Activated T-cell treated with anti-CD3 and anti-CD28 coated beads, Interleukin-2, amount 50 U/mL, for 1 hour (primary cell): ENCODE measurements at regions not wholly inside any gene's neighbourhood (a gene's known extent, or its start where the extent isn't known, plus 50 kb on each side); places are given as distances from the start of the nearest gene placed in this dataset.

Experiments used
- DNase-seq: peaks from one replicate; pipeline ENCODE4 v3.0.0-alpha.2; 2020

DNA sequence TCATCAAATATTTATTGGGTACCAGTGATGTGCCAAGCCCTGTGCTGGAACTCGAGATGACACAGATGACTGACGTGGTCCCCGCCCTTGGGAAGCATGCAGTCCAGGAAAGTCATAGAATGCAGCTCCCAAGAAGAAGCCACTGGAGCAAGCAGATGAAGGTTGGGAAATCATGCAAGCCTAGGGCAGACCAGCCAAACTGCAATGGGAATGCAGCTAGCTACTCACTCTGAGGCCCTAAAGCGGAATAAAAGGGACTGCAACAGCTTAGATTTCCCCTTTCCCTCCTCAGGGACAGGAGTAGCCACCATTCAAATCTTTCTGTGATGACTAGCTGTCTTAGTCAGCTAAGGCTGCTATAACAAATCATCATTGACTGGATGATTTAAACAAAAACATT is 152.2 kb downstream of the MAFB start:
- DNase-seq: no peak

DNA sequence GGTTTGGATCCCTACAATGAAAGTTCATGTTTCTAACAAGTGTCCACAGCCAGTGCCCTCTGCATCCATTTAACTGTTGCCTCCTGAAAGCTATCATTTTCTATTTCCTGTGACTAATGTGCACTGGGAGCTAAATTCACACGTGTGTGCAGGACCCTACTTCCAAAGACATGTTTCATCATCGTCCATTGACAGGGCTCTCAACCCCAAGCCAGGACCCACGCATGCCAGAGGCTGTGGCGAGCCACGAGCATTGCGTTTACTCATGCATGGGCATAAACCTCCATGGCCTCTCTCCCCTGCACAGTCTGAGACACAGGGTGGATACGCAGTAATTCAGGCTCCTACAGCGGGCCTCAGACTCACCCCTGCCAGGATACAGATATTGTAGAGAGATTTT is 153.2 kb downstream of the MAFB start:
- DNase-seq: no peak

GRCh38 chr20:40532103-40532502 is 156.9 kb downstream of the MAFB start:
- no peak for DNase-seq

DNA sequence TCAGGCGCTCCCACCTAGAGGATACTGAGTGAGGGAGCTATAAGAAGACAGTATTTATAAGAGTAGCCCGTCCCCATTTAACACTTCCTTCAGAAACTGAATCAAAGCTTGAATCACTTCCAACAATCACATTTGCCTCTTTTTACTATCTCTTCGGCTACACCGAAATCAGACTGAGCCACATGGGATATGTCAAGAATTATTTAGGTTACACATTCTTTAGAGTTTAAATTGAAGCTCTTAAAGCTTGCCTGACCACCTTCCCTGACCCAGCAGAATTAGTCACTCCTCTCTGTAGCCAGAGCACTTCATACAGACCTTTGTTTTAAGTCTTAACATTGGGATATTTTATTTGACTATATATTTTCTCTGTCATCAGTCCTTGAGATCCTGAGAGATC is 163.7 kb downstream of the MAFB start:
- no peak for DNase-seq

DNA sequence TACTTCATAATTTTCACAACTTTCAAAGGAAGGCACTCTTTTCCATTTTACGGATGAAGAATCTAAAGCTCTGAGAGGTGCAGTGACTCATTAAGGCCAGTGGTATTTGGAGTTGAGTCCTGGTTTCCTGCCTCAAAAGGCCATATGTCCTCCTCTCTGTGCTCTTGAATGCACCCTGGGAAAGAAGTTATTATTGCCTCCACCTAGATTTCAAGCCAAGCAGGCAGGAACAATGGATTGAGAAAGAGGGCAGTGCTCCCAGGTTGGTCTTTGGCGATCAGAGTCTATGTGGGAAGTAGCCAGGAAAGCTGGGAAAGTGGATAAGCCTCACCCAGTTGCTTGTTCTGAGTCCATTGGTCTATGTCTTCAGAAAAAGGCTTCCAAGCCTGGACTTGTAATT is 165.0 kb downstream of the MAFB start:
- DNase-seq: no peak

- no peak for DNase-seq
Observed at GRCh38 chr20:40522405-40522804, 166.6 kb downstream of the MAFB start.

GRCh38 chr20:40521962-40522361 is 167.1 kb downstream of the MAFB start:
- DNase-seq: no peak

DNA sequence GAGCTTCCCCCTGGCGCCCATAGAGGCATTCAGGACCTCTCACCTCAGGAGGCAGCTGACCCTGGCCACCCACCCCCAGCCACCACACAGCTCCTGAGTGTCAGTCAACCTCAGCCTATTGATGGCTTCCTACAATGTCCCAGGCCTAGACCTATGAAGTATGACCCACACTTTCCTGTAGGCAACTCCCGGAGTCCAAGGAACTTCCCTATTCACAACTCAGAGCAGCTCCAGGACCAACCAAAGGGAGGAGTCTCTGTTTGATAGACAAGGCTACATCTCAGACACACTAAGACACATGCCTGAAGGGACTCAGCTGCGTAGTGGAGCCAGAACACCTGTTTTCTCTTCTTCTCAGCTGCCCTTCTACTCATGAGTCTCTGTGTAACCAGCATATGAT is 169.1 kb downstream of the MAFB start:
- no peak for DNase-seq

DNA sequence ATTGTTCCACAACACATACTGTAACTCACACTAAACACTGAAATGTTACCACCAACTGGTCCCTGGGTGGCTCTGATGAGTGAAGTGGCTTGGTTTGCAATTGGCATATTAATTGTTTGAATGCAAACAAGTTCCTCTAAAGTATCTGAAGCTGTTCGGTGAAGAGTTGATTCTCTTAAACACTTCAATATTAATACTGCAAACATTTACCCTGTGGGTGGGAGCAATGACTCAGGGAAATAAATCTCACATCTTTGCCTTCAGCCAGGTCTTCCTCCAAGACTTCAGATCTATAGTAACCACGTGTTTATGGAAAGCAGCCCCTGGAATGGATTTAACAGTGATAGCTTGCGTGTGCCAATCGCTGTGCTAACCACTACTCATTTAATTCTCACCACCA is 176.0 kb downstream of the MAFB start:
- DNase-seq: no peak

DNA sequence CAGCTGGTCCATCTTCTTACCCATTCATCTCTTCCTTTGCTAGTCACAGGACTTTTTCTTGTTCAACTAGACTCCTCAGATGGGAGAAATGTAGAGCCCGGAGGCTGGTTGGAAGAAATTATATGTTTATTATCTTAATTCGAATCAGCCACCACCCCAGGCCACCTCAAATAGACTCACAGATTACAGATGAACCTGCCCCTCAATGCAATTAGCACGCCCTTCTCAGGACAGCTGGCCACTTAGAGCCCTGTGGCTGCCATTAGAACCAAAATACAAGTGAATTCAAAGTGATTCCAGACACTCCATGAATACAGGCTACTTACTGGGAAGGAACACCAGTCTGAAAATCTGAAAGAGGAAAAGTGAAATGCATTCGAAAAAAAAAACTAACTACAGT is 176.4 kb downstream of the MAFB start:
- no peak for DNase-seq

- no peak for DNase-seq
Observed at GRCh38 chr20:40511478-40511877, 177.6 kb downstream of the MAFB start.

DNA sequence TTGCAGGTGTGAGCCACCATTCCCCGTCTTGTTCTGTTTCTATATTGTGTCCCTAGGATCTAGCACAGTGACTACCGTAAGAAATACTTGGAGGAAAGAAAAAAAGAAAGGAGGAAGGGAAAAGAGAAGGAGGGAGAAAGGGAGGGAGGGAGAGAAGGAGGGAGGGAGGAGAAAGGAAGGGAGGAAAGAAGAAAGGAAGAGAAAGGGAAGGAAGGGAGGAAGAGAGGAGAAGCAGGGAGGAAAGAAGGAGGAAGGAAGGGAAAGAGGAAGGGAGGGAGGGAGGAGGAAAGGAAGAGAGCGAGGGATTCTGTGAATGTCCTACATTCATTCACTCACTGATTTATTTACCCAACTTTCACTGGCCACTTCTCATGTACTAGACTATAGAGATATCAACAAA is 178.4 kb downstream of the MAFB start:
- no peak for DNase-seq

DNA sequence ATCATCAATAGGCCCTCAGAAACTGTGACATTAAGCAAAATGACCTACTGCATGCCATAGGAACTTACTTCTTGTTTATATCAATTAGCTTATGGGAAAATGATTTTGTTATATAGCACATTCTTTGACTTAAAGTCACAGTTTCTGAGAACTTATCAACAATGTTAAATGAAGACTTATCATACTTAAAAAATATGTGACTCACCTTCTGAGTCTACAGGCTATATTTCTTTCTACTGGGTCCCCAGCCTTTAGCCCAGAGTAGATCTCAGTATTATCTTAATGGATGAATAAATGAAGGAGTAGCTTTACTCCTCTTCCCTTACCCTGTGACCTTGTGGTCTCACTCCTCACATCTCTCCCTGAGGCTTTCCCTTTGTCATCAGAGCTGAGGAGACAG is 180.2 kb downstream of the MAFB start:
- no peak for DNase-seq

DNA sequence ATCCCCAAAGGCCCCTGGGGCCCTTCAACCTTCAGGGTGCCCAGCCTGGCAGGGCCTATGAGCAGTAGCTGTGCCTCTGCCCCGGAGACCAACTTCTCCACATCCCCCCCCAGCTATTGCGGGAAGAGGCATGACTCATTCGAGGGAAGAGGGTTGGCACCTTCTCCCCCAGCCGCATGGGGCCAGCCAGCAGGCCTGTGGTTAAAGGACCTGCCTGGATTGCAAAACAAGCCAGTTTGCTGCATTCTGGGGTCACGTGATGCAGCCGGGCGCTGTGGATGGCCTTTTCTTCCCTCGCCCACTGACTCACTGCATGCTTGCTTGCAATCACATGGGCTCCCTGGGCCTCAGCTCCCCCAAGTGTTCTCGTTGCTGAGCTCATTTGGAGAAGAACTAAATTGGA is 182.5 kb downstream of the MAFB start:
- no peak for DNase-seq

DNA sequence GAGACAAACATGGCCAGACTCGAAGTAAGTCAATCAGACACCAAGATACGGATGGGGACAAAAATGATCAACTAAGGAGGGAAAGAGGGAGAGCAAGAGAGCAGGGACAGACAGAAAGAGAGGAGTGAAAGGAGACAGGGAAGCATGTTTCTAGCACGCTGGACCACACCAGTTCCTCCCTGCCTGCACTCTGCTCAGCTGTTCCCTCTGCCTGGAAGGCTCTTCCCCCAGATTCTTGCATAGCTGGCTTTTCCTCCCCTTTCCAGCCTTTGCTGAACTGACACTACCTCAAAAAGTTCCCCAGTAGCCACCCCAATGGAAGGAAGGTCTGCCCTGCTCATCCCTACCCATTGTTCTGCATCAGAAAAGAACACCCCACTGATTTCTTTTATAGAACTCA is 185.9 kb downstream of the MAFB start:
- no peak for DNase-seq

GRCh38 chr20:40502576-40502975 is 186.5 kb downstream of the MAFB start:
- DNase-seq: no peak

- DNase-seq: no peak
Observed at GRCh38 chr20:40499391-40499790, 189.6 kb downstream of the MAFB start.

GRCh38 chr20:40497899-40498691 is 190.9 kb downstream of the MAFB start:
- DNase-seq: no peak

DNA sequence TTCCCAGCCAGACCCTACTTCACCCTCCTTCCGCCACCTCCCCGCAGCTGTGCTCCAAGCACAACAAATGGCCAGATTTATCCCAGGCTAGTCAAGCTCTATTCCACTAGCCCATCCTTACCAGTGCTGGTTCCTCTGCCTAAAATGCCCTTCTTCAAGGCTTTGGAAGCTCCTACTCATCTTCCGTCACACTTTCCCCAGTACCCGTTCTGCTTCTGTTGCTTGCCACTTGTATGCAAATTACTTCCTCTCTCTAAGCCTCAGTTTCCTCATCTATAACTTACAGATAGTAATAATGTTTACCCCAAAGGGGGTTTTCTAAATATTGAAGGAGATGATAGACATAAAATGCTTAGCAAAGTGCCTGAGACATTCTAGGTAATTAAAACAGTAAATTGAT is 193.1 kb downstream of the MAFB start:
- no peak for DNase-seq

DNA sequence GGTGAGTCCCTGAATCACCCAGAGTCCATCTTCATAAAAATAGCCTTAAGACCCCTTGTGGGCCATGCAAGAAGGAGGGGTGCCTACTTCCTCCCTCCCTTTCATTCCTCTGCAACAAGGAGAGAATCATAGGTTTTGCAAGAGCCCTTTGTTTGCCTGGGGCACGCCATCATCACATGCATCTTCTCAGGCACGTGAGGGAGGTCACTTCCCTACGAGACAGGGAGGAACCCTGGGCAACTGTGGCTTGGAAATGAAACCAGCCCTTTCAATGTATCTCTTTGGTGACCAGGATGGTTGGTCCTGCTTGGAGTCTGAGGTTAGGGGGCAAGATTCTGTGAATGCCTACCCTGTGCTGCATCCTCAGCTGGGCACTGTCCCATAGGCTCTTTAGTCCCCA is 194.8 kb downstream of the MAFB start:
- DNase-seq: no peak

DNA sequence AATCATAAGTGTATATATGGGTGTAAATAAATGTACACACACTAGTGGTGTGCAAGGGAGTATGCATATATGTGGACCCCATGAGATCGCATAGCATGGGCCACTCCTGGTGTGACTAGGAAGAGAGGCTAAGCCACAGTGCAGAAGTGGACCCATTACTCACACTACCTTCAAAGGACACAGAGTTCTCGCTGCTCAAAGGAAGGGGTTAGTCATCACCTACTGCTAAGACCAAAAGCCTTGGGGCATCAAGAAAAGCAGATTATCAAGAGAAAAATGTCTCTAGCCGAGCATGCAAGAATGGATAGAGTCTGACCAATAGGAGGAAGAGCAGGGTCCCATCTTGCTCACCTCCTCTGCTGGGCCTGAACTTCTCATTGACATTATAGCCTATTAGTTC is 195.5 kb downstream of the MAFB start:
- no peak for DNase-seq

DNA sequence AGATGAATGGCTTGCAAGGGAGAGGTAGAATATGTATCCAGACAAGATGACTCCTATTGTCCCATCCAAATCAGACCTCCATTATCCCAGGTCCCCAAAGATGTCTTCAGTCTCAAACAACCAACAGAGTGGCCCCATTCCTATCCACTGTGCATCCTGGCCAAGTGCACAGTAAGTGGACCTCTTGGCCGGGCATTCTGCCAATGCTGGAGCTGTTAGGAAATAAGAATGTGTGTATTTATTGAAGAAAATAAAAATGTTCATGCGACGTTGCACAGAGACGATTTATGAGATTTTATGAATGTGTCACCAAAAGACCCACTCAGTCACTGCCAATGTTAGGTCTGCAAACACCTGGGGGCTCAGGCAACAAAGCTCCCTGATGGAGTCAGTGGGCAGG is 196.0 kb downstream of the MAFB start:
- no peak for DNase-seq

DNA sequence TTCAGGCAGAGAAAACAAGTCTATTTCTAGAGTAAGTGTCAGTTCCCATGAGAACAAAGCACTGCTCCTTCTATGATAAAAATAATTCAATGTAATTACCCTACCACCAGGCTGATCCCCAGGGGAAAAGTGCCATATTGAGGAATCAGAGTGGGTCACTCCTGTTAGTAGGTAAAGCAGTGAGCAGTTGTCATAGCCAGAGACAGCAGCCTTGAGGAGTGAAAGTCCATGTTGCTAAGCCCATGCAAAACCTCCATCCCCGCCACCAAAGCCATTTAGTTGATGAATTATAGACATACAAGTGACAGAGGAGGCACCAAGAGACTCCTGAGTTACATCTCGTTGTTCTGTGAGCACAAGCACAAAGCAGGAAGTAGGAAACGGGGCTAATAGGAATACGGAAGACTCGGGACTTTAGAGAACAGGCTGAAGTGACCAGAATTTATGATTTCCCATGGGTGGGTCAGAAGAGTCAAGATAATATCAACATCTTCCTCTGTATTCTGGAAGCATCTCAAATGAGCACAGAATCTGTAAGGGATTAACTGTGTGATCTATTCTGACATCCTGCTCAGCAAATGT is 197.9 kb downstream of the MAFB start:
- no peak for DNase-seq

DNA sequence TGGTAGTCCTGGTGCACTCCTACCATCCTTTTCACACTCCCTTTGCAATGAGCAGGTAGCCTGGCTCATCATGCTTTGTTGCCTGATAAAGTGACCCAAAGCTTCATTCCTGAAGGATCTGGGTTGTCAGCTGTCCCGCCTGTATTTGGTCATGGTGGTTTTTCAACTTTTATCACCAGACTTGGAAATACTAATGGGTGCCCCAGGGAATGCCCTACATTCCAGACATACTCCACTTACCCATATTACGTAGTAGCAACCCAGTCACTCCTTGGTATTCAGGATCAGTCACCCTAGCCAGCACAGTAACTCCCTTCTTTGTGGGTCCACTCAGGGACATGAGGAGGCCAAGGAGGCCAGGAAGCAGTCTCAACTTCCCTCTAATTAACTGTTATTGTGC is 199.2 kb downstream of the MAFB start:
- DNase-seq: no peak

DNA sequence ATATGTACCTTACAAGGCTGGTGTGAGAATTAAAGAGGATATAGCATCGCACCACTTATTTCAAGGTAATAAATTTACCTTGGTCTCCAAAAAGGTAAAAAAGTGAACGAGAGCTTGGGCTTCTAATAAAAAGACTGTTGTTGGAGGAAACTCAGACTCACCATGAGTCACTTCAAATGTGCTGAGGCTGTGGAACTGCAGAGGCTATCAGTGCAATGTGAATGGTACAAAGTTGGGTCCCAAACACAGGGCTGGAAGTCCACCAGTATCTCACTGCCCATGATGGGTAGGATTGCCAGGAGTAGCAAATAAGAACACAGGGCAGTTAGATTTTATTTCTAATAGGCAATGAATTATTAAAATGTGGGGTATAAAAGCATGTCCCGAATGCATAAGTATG is 200.6 kb downstream of the MAFB start:
- DNase-seq: no peak
